K562 (cell line): ENCODE measurements at regions not wholly inside any gene's neighbourhood (a gene's known extent, or its start where the extent isn't known, plus 50 kb on each side); places are given as distances from the start of the nearest gene placed in this dataset.

Experiments used
- SMARCA5 ChIP-seq: fragments of 450-650 bp; IDR thresholded peaks from 2 replicates; pipeline ENCODE4 v1.6.1; 2016
- ZNF583 ChIP-seq: fragments of 250-450 bp; sonication (Bioruptor Pico); IDR thresholded peaks from 2 replicates; pipeline ENCODE4 v1.4.0; 2020

GRCh38 chr13:78036841-78037240 is 118.2 kb upstream of the EDNRB start:
- TF ChIP-seq SMARCA5 (no peak), ZNF583 (no peak)
